GM12891 (cell line): ENCODE measurements at regions not wholly inside any gene's neighbourhood (a gene's known extent, or its start where the extent isn't known, plus 50 kb on each side); places are given as distances from the start of the nearest gene placed in this dataset.

Source experiments
- DNase-seq: peaks from one replicate; pipeline ENCODE4 v3.0.0; 2011; ENCODE audit warnings: low spot score; ENCODE audit not compliant: insufficient read length
- FAIRE-seq: peaks from 2 replicates; lab custom pipeline; 2011; peaks lifted over from hg19 to GRCh38; lab: Jason Lieb, UNC
- PAX5 ChIP-seq: IDR thresholded peaks from 2 replicates; pipeline ENCODE4 v1.6.1; 2011; ENCODE audit warnings: low read length, moderate library complexity, mild to moderate bottlenecking; ENCODE audit not compliant: insufficient read depth, severe bottlenecking
- POLR2A ChIP-seq: IDR thresholded peaks from 2 replicates; pipeline ENCODE4 v1.6.1; 2011; ENCODE audit warnings: low read depth, low read length, control low read depth
- POLR2AphosphoS5 ChIP-seq: IDR thresholded peaks from 2 replicates; pipeline ENCODE4 v1.6.1; 2011; ENCODE audit warnings: low read depth, low read length, control low read depth
- POU2F2 ChIP-seq: IDR thresholded peaks from 2 replicates; pipeline ENCODE4 v1.6.1; 2011; ENCODE audit warnings: low read depth, mild to moderate bottlenecking, control low read depth, low read length, moderate library complexity
- SPI1 ChIP-seq: IDR thresholded peaks from 2 replicates; pipeline ENCODE4 v1.6.1; 2011; ENCODE audit warnings: low read depth, low read length, control low read depth
- TAF1 ChIP-seq: IDR thresholded peaks from 2 replicates; pipeline ENCODE4 v1.6.1; 2011; ENCODE audit warnings: low read depth, low read length, control low read depth

- FAIRE-seq (no peak), DNase-seq (no peak)
- TF ChIP-seq POU2F2: no peak
- no peak for TF ChIP-seq POLR2A
- TF ChIP-seq POLR2AphosphoS5: no peak
- TF ChIP-seq SPI1: peak; percentile 70
- no peak for TF ChIP-seq TAF1
These were observed 1310.5 kb upstream of the CELF2 start for GRCh38 chr10:9707216-9707615.

DNA sequence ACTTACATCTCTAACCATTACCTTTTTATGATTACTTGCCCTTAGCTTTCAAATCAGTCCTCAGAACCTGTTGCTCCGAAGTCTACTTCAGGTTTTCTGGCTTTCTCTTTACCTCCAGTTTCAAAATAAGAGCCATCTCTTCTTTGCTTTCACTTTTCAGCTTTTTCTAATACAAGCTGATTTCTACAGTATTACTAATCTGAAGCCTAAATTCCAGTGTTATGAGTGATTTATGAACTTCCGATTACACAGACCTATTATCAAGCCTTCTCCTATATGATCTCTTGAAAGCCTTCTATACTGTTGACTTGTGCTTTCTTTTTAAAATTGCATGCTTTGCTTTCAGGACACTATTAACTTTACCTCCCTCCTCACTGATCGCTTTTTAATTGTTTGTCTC, 1307.8 kb upstream of the CELF2 start:
- FAIRE-seq: no peak

GRCh38 chr10:9712393-9712792, 1305.3 kb upstream of the CELF2 start:
- no peak for TF ChIP-seq SPI1
- no peak for TF ChIP-seq POLR2A
- no peak for TF ChIP-seq POLR2AphosphoS5
- no peak for TF ChIP-seq TAF1
- no peak for TF ChIP-seq POU2F2
- no peak for TF ChIP-seq PAX5
- DNase-seq (no peak), FAIRE-seq (no peak)

More for the DNA sequence above, 1307.8 kb upstream of the CELF2 start:
- no peak for DNase-seq
- TF ChIP-seq POLR2AphosphoS5 (no peak), POU2F2 (no peak), SPI1 (no peak), PAX5 (no peak), TAF1 (no peak), POLR2A (no peak)

DNA sequence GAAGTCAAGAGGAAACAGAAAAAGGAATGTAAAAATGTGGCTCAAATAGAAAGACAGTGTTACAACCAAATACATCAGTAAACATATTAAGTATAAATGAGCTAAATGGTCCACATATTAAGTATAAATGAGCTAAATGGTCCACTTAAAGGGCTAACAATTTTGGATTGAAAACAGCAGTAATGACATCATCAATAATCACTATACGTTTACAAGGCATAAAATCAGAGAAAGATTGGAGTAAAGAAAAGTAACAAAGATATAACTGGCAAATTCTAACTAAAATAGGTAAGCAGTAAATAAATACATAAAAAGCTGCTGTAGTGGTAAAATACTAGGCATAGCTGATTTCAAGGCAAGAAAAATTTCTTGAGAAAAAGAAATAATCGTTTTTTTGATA, 1298.4 kb upstream of the CELF2 start:
- no peak for TF ChIP-seq POLR2AphosphoS5
- TF ChIP-seq TAF1: no peak
- TF ChIP-seq PAX5: no peak
- TF ChIP-seq POLR2A: no peak
- no peak for TF ChIP-seq SPI1
- TF ChIP-seq POU2F2: no peak
- DNase-seq: no peak
- FAIRE-seq: no peak

- FAIRE-seq (no peak), DNase-seq (no peak)
- no peak for TF ChIP-seq POLR2AphosphoS5
- TF ChIP-seq TAF1: no peak
- no peak for TF ChIP-seq POU2F2
- TF ChIP-seq PAX5: no peak
- TF ChIP-seq POLR2A: no peak
- TF ChIP-seq SPI1: no peak
These were observed 1283.9 kb upstream of the CELF2 start for GRCh38 chr10:9733766-9734165.

- FAIRE-seq (no peak), DNase-seq (no peak)
- TF ChIP-seq POLR2A (no peak), POU2F2 (no peak), POLR2AphosphoS5 (no peak), TAF1 (no peak), PAX5 (no peak), SPI1 (no peak)
These were observed 1283.5 kb upstream of the CELF2 start for GRCh38 chr10:9734218-9734617.

- DNase-seq (no peak), FAIRE-seq (no peak)
- TF ChIP-seq SPI1 (no peak), POU2F2 (no peak), POLR2A (no peak), POLR2AphosphoS5 (no peak), TAF1 (no peak), PAX5 (no peak)
These were observed 1281.9 kb upstream of the CELF2 start for GRCh38 chr10:9735731-9736130.

DNA sequence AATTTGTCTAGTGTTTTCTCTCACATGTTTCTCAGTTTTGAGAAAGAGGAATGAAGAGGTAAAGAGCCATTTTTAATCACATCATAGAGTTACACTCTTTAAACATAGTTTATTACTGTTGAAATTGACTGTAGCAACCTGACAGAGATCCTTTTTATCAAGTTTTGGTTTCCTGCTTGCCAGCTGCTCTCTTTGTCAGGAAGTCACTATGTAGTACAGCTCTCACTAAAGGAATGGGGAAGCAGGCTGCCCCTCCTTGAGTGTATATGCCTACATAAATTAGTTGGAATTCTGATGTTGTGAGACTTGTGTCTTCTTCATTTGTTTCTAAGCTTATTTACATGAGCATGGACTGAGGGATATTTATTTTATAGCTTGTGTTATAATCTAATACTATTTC, 1274.0 kb upstream of the CELF2 start:
- TF ChIP-seq SPI1: no peak
- TF ChIP-seq POLR2AphosphoS5: no peak
- TF ChIP-seq POLR2A: no peak
- no peak for TF ChIP-seq TAF1
- no peak for TF ChIP-seq POU2F2
- no peak for TF ChIP-seq PAX5
- FAIRE-seq: no peak

GRCh38 chr10:9745158-9745557, 1272.5 kb upstream of the CELF2 start:
- FAIRE-seq: no peak
- no peak for DNase-seq

More for the DNA sequence above, 1274.0 kb upstream of the CELF2 start:
- no peak for DNase-seq

GRCh38 chr10:9757176-9757575, 1260.5 kb upstream of the CELF2 start:
- TF ChIP-seq TAF1: no peak
- no peak for TF ChIP-seq POLR2A
- TF ChIP-seq POU2F2: no peak
- TF ChIP-seq PAX5: no peak
- no peak for TF ChIP-seq POLR2AphosphoS5
- no peak for TF ChIP-seq SPI1
- DNase-seq (no peak), FAIRE-seq (no peak)

More at GRCh38 chr10:9745158-9745557, 1272.5 kb upstream of the CELF2 start:
- TF ChIP-seq POLR2AphosphoS5 (no peak), PAX5 (no peak), SPI1 (no peak), TAF1 (no peak), POU2F2 (no peak), POLR2A (no peak)
